Embryonic facial prominence (tissue), 1 donor: ENCODE measurements at regions not wholly inside any gene's neighbourhood (a gene's known extent, or its start where the extent isn't known, plus 50 kb on each side); places are given as distances from the start of the nearest gene placed in this dataset.
"Not testable (repeated sequence)": the region's sequence is repeated elsewhere in the genome, so short reads cannot be mapped to it uniquely, and the experiment has no call there.

Source experiments
- DNase-seq: peaks from one replicate; pipeline ENCODE4 v3.0.0-alpha.2; 2016; ENCODE audit errors: extremely low spot score

GRCh38 chr6:71053475-71053874, 96.6 kb upstream of the B3GAT2 start:
- no peak for DNase-seq

- DNase-seq = no peak
Measured at GRCh38 chr6:71056656-71057055, 99.8 kb upstream of the B3GAT2 start.

GRCh38 chr6:71066153-71066552, 109.3 kb upstream of the B3GAT2 start:
- DNase-seq = no peak

- no peak for DNase-seq
Measured at GRCh38 chr6:71067816-71068215, 111.0 kb upstream of the B3GAT2 start.

- DNase-seq = no peak
Measured at GRCh38 chr6:71072508-71072907, 115.6 kb upstream of the B3GAT2 start.

- DNase-seq = no peak
Measured at GRCh38 chr6:71077655-71078054, 120.8 kb upstream of the B3GAT2 start.

GRCh38 chr6:71079677-71080076, 122.8 kb upstream of the B3GAT2 start:
- no peak for DNase-seq

GRCh38 chr6:71080133-71080532, 123.3 kb upstream of the B3GAT2 start:
- DNase-seq = no peak

- DNase-seq = no peak
Measured at GRCh38 chr6:71080826-71081225, 124.0 kb upstream of the B3GAT2 start.

GRCh38 chr6:71082033-71082650, 125.3 kb upstream of the B3GAT2 start:
- no peak for DNase-seq

- DNase-seq = no peak
Measured at GRCh38 chr6:71083308-71083820, 126.5 kb upstream of the B3GAT2 start.

- no peak for DNase-seq
Measured at GRCh38 chr6:71088166-71088565, 131.3 kb upstream of the B3GAT2 start.

- DNase-seq = no peak
Measured at GRCh38 chr6:71090217-71090616, 133.4 kb upstream of the B3GAT2 start.

- DNase-seq = no peak
Measured at GRCh38 chr6:71091167-71091566, 134.3 kb upstream of the B3GAT2 start.

- DNase-seq = no peak
Measured at GRCh38 chr6:71091956-71092355, 135.1 kb upstream of the B3GAT2 start.

GRCh38 chr6:71097264-71097663, 140.4 kb upstream of the B3GAT2 start:
- DNase-seq = not testable (repeated sequence)

- no peak for DNase-seq
Measured at GRCh38 chr6:71099649-71100048, 142.8 kb upstream of the B3GAT2 start.

GRCh38 chr6:71103130-71103529, 146.3 kb upstream of the B3GAT2 start:
- no peak for DNase-seq

- DNase-seq = no peak
Measured at GRCh38 chr6:71103641-71104040, 146.8 kb upstream of the B3GAT2 start.

GRCh38 chr6:71106276-71106675, 149.4 kb upstream of the B3GAT2 start:
- DNase-seq = no peak

GRCh38 chr6:71107911-71108420, 151.1 kb upstream of the B3GAT2 start:
- DNase-seq = no peak

GRCh38 chr6:71114544-71114943, 157.7 kb upstream of the B3GAT2 start:
- no peak for DNase-seq

- DNase-seq = no peak
Measured at GRCh38 chr6:71114986-71115385, 158.1 kb upstream of the B3GAT2 start.

GRCh38 chr6:71119560-71119959, 162.7 kb upstream of the B3GAT2 start:
- no peak for DNase-seq
